GM12878 (cell line): ENCODE measurements at regions not wholly inside any gene's neighbourhood (a gene's known extent, or its start where the extent isn't known, plus 50 kb on each side); places are given as distances from the start of the nearest gene placed in this dataset.
"Not testable (repeated sequence)": the region's sequence is repeated elsewhere in the genome, so short reads cannot be mapped to it uniquely, and the experiment has no call there.

ENCODE experiments used
- EZH2 ChIP-seq: IDR thresholded peaks from 2 replicates; pipeline ENCODE4 v1.6.1; 2012; ENCODE audit warnings: low read depth, mild to moderate bottlenecking, control low read depth, inconsistent platforms, low read length, borderline replicate concordance; ENCODE audit not compliant: control insufficient read depth
- POLR2A ChIP-seq: IDR thresholded peaks from 2 replicates; pipeline ENCODE4 v1.6.1; 2011; ENCODE audit warnings: low read depth, mild to moderate bottlenecking, low read length
- TAF1 ChIP-seq: IDR thresholded peaks from 2 replicates; pipeline ENCODE4 v1.6.1; 2011; ENCODE audit warnings: mild to moderate bottlenecking, low read depth, low read length, borderline replicate concordance
- TF ChIP-seq, protein P1 (sequence below): IDR thresholded peaks from 2 replicates; pipeline ENCODE4 v1.6.1; 2011; ENCODE audit warnings: borderline replicate concordance, low read depth, mild to moderate bottlenecking, moderate library complexity, low read length; ENCODE audit not compliant: insufficient read depth, poor library complexity, severe bottlenecking

DNA sequence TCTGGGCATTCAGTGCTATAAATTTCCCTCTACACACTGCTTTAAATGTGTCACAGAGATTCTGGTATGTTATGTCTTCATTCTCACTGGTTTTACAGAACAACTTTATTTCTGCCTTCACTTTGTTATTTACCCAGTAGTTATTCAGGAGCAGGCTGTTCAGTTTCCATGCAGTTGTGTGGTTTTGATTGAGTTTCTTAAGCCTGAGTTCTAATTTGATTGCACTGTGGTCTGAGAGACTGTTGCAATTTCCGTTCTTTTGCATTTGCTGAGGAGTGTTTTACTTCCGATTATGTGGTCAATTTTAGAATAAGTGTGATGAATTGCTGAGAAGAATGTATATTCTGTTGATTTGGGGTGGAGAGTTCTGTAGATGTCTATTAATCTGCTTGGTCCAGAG is 50.1 kb upstream of the HCRTR2 start:
- not testable (repeated sequence) for TF ChIP-seq POLR2A, TAF1, EZH2
- TF ChIP-seq, protein P1, sequence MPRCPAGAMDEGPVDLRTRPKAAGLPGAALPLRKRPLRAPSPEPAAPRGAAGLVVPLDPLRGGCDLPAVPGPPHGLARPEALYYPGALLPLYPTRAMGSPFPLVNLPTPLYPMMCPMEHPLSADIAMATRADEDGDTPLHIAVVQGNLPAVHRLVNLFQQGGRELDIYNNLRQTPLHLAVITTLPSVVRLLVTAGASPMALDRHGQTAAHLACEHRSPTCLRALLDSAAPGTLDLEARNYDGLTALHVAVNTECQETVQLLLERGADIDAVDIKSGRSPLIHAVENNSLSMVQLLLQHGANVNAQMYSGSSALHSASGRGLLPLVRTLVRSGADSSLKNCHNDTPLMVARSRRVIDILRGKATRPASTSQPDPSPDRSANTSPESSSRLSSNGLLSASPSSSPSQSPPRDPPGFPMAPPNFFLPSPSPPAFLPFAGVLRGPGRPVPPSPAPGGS, result not testable (repeated sequence)
